Esophagus squamous epithelium (tissue), 4 donors: ENCODE measurements at regions not wholly inside any gene's neighbourhood (a gene's known extent, or its start where the extent isn't known, plus 50 kb on each side); places are given as distances from the start of the nearest gene placed in this dataset.

Experiments
- POLR2A ChIP-seq, 4 donors: fragments of 450-650 bp; IDR thresholded peaks; one replicate each; pipeline ENCODE4 v1.6.1; 2017; ENCODE audit warnings: antibody characterized with exemption in 4 of 4, mild to moderate bottlenecking in 4 of 4, moderate library complexity in 3 of 4
- TF ChIP-seq, protein P1 (sequence below), 6 experiments: fragments of 450-650 bp in 4 of 6; fragments of 200-600 bp in 2 of 6; sonication (generic) in 2 of 6; IDR thresholded peaks; one replicate each; pipeline ENCODE4 v1.5.1; 2016 to 2019; ENCODE audit warnings: antibody characterized with exemption in 6 of 6, mild to moderate bottlenecking in 4 of 6, moderate library complexity in 4 of 6

DNA sequence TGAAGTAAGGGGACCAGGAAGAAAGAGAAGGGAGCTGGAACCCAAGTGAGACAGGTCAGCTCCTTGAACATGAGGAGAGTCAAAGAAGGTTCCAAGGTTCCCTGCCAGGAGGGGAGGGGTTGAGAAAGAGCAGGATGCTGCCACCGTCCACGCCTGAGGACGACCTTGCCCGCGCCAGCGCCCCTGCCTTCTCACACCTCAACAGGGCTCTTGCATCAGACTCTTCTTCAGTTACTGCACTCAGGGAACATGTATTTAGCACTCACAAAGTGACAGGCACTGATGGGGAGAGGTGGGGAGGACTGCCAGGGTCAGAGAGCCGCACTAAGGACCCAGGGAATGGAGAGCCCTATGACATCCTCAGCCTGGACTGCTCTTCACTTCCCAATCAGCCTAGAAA, 102.1 kb upstream of the NUDT4 start:
- TF ChIP-seq, protein P1, sequence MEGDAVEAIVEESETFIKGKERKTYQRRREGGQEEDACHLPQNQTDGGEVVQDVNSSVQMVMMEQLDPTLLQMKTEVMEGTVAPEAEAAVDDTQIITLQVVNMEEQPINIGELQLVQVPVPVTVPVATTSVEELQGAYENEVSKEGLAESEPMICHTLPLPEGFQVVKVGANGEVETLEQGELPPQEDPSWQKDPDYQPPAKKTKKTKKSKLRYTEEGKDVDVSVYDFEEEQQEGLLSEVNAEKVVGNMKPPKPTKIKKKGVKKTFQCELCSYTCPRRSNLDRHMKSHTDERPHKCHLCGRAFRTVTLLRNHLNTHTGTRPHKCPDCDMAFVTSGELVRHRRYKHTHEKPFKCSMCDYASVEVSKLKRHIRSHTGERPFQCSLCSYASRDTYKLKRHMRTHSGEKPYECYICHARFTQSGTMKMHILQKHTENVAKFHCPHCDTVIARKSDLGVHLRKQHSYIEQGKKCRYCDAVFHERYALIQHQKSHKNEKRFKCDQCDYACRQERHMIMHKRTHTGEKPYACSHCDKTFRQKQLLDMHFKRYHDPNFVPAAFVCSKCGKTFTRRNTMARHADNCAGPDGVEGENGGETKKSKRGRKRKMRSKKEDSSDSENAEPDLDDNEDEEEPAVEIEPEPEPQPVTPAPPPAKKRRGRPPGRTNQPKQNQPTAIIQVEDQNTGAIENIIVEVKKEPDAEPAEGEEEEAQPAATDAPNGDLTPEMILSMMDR (IDR thresholded peaks at IDR 0.05) = no peak
- TF ChIP-seq POLR2A (IDR thresholded peaks at IDR 0.05) = no peak
